ENCODE measurements at regions not wholly inside any gene's neighbourhood (a gene's known extent, or its start where the extent isn't known, plus 50 kb on each side); places are given as distances from the start of the nearest gene placed in this dataset.

- DNase-seq (ENCODE audit: low read depth): no peak
- no peak for TF ChIP-seq CTCF (conservative IDR thresholded peaks at IDR 0.05; ENCODE audit: low read depth, low read length)
Measured at GRCh38 chr2:4139316-4139715, 435.9 kb downstream of the DCDC2C start.

GRCh38 chr2:4139731-4140130 is 436.4 kb downstream of the DCDC2C start:
- no peak for TF ChIP-seq CTCF (conservative IDR thresholded peaks at IDR 0.05; ENCODE audit: low read depth, low read length)
- no peak overlapping the region for H3K4me3 ChIP-seq (ENCODE audit: low read depth, low read length)
- no peak for DNase-seq (ENCODE audit: low read depth)

More at GRCh38 chr2:4139316-4139715, 435.9 kb downstream of the DCDC2C start:
- H3K4me3 ChIP-seq (ENCODE audit: low read depth, low read length): no peak overlapping the region

GRCh38 chr2:4140281-4140970 is 437.1 kb downstream of the DCDC2C start:
- no peak overlapping the region for H3K4me3 ChIP-seq (ENCODE audit: low read depth, low read length)
- no peak for DNase-seq (ENCODE audit: low read depth)
- TF ChIP-seq CTCF (conservative IDR thresholded peaks at IDR 0.05; ENCODE audit: low read depth, low read length): no peak

GRCh38 chr2:4144731-4145130 is 441.4 kb downstream of the DCDC2C start:
- H3K4me3 ChIP-seq (ENCODE audit: low read depth, low read length): no peak overlapping the region
- no peak for TF ChIP-seq CTCF (conservative IDR thresholded peaks at IDR 0.05; ENCODE audit: low read depth, low read length)
- DNase-seq (ENCODE audit: low read depth): no peak

GRCh38 chr2:4151521-4151920 is 448.1 kb downstream of the DCDC2C start:
- no peak for DNase-seq (ENCODE audit: low read depth)
- no peak for TF ChIP-seq CTCF (conservative IDR thresholded peaks at IDR 0.05; ENCODE audit: low read depth, low read length)
- no peak overlapping the region for H3K4me3 ChIP-seq (ENCODE audit: low read depth, low read length)

GRCh38 chr2:4152051-4152450 is 448.7 kb downstream of the DCDC2C start:
- DNase-seq (ENCODE audit: low read depth): no peak
- H3K4me3 ChIP-seq (ENCODE audit: low read depth, low read length): no peak overlapping the region
- no peak for TF ChIP-seq CTCF (conservative IDR thresholded peaks at IDR 0.05; ENCODE audit: low read depth, low read length)

GRCh38 chr2:4168834-4169233 is 465.5 kb downstream of the DCDC2C start:
- DNase-seq (ENCODE audit: low read depth): no peak
- no peak for TF ChIP-seq CTCF (conservative IDR thresholded peaks at IDR 0.05; ENCODE audit: low read depth, low read length)
- H3K4me3 ChIP-seq (ENCODE audit: low read depth, low read length): no peak overlapping the region

All from choroid plexus epithelial cell (primary cell).